Activated CD8-positive, alpha-beta memory T cell treated with anti-CD3 and anti-CD28 coated beads for 1 hour (primary cell): ENCODE measurements at regions not wholly inside any gene's neighbourhood (a gene's known extent, or its start where the extent isn't known, plus 50 kb on each side); places are given as distances from the start of the nearest gene placed in this dataset.

Source experiments
- DNase-seq, 2 donors: peaks; one replicate each; pipeline ENCODE4 v3.0.0-alpha.2; 2020; ENCODE audit warnings: low read depth in 1 of 2; ENCODE audit errors: extremely low read depth in 1 of 2

DNA sequence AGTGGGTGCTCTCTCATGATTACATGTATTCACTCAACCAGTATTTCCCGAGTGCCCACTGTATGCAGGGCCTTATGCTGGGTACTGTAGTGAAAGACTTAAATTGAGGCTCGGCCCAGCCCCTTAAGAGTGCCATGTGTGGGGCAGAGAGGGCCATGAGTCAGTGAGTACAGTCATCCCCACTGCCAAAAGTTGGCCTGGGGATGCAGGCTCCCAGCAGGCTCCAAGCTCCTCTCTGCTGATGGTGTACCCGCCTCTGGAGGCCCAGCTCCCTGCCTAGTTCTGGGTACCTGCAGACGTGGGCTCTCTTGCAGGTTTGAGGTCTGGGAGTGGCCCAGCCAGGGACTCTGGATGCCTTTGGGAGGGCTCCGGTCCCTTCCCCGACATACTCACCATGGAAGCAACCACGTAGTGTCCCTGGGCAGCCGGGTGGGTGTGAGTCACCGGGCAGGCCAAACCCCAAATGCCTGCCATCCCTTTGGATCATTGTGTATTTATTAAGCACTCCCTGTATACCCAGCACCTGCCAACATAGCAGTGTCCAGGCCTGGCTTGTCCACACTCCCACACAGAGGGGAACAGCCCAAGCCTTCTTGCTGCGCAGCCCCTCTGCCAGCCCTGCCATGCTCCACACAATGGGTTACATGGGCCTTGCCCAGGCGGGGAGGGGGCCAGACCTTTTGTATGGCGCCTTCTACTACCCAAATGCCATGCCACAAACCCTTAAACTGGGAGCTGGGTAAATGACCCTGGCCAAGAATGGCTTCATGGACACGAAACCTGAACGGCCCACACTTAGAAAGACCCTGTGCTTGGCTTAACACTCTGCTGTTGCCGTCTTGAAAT, 153.6 kb downstream of the VEGFA start:
- DNase-seq, result no peak

DNA sequence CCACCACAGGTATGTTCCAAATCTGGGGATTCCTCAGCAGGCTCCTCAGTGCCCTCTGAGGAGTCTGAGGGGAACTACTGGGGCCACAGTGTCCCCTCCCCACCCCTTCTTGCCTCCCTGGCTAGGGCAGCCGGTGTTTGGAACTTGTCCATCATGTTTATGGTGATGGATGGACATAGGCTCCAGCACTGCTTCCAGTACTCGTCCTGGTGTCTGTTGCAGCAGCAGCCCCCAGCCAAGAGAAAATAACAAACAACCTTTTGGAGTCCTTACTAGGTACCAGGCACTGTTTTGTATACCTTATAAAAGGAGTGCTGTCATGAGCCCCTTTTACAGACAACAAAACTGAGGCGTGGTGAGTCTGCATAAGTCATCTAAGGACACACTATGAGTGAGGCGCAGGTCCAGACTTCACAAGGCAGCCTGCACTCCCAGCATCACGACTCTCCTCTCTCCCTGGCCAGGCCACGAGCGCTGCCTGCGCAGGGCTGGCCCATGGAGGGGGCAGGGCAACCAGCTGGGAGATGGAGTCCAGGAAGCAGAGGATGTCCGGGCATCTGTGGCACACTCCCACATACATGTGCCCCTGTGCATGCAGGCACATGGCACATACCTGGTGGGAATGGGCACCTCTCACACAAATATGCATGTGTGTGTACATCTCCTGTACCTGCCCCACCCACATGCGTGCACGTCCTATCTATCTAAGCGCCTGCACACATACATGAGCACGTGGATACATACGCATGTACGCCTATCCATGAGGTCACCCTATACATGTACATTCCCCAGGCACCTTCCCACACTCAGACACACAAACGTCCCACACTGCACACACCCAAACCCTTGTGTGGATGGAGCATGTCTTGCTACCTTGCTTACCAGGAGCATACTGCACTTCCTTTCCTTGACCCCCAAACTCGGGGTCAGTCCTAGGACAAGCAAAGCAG, 152.7 kb downstream of the VEGFA start:
- no peak for DNase-seq

DNA sequence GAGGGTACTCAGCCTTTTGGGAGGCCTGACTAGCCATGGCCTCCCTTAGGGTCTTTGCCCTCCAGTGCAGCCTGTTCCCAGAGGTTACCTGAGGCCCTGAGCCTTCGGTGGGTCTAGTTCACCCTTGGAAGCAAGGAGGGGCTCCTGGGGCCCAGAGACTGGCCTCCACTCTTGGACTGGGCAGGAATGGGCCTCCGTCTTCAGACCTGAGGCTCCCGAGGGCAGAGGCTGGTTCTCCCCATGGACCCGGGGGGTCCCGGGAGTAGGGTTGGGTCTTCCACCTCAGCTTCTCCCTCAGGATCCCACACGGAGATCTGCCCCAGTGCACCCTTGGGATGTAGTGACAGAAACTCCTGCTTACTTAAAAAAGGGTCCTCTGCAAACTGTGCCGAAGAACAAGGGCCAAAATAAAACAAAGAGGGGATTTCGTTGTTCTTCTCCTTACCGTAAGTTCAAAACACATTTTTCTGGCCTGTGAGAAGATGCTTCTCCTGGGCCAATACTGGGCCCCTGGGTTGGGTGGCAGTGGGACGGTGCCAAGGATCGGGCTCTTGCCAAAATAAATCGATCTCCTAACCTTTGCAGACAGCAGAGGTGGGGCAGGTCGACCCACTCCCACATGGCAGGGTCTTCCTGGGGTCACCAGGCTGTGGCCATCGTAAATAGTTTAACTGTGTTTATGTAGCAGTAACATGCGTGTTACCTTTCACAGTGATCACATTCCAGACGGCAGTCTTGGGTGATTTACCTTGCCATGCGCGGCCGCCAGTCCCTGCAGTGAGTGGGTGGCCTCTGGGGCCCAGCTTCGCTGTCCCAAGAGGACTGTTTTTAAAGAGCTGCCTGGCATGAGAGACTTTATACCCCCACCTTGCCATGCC, 151.8 kb downstream of the VEGFA start:
- no peak for DNase-seq

DNA sequence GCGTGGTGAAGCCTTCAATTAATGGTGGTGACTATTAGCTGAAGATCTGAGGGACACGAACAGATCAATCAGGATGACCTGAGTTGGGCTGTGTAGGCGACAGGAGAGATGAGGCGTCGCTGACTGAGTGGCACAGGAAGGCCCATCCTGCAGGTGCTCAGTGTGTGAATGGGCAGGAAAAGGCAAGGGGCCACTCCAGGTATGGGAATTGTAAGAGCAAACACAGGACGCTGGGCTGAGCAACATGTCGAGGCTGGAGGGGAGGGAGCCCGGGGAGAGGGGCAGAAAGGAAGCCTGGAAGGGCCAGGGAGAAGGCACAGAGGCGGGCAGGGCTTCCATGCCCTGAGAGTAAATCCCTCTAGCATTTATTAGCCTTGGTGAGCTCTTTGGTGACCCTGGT, 151.0 kb downstream of the VEGFA start:
- DNase-seq, result no peak

DNA sequence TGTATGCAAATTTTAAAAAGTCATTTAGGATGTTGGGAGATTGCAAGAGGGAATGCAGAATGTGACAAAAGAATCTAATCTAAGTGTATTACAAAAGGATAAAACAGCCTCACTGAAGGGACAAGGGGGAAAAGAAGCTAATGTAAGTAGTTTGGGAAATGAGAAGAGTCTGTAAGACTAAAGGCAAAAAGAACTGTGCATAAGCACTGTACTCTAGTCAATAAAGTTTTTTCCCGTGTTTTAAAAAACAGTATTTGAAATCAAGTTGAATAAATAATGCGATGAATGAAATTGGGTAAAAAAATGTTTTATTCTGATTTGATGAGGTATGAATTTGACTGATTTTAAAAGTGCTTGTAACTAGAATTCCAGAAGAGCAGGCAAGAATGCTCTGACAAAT, 149.8 kb downstream of the VEGFA start:
- DNase-seq, result no peak

DNA sequence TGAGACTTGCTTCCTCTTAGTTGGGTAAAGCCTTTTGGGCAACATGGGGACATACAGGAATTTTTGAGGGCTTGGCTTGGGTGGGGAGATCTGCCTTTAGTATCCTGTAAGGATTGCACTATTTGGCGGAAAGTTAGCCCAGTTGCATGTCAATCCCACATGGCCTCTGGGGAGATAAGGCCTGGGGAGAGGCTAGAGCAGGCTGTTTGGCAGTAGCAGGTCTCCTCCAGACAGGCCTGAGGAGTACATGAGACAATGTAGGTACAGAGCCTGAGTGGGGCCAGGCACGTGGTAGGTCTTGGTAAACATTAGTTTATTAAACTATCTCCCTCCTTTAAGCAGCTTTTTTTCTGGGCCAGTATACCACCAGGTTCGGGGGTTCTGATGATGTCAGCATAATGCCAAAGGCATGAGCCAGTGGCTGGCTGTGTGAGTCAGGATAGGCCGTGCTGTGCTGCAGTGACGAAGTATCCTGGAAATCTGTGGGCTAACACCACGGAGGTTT, 147.9 kb downstream of the VEGFA start:
- no peak for DNase-seq

DNA sequence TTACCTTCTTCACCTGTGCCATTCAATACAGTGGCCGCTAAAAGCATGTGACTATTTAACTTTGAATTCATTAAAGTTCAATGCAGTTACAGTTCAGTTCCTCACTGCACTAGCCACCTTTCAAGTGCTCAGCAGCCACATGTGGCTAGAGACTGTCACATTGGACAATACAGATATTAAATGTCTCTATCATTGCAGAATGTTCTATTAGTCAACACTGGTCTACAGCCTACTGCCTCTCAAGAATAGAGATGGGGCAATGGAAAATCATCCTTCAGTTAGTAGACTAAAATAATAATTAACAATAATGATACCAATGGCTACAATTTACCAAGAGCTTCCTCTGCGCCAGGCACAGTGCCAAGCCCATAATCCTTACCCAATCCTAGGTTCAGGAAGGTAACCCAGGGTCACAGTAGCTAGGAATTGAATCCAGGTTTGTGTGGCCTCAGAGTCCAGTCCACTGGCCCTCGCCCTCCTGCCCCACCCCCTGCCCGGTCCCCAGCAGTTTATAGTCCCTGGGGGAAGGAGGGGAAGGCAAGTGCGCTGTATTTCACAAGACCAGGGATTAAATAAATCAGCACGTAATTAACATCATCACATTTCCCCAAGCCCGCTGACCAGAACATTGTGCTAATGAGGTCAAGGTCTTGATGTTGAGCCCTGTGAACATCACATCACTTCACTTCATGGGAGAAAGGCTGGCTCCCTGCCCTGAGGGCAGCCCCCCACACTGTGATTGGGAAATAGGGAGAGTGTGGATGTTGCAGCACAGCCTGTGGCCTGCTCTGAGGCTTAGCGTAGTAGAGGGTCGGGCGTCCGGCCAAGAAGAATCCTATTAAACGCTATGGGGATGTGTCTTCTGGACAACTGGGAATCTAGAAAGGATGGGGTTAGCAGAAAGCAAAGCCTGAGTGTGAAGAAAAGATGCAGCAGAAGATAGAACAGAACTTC, 147.2 kb downstream of the VEGFA start:
- DNase-seq, result no peak

DNA sequence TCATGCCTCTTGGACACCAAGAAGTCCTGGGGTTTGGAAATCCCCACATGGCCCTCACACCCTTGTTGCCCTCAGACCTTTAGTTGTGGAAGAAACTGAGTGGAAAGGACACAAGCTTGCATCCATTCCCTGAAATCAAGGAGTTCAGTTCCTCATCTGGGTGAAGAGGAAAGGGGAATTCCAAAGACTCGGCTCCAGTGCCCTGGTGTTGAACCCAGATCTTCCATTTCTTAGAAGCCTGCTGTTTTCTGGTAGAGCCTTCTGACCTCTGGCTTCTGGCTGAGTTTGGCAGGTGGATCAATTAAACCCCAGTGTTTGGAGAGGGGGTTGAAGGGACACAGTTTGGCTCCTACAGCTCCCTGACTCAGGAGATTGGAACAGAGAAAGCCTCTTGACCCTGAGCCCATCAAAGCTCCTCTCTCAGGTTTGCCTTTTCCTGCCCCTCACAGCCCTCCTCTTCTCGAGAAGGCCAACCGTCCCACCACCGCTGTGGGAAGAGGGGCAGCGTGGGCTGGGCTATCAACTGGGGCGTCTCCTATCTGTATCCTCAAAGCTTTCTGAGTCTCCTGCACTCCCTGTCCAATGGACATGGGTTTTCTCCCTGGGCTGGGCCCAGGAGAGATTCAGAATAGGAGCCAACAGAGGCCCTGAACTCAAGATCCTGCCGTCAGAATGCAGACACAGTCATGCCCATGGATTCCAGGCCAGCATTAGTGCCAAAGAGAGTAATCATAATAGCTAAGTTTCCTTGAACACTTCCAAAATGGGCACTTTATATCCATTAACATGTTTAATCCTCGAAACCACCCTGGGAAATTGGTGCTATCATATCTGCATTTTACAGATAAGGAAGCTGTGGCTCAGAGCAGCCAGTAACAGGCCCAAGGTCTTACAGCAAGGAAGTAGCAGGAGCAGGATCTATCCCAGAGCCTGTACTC, 146.2 kb downstream of the VEGFA start:
- no peak for DNase-seq

DNA sequence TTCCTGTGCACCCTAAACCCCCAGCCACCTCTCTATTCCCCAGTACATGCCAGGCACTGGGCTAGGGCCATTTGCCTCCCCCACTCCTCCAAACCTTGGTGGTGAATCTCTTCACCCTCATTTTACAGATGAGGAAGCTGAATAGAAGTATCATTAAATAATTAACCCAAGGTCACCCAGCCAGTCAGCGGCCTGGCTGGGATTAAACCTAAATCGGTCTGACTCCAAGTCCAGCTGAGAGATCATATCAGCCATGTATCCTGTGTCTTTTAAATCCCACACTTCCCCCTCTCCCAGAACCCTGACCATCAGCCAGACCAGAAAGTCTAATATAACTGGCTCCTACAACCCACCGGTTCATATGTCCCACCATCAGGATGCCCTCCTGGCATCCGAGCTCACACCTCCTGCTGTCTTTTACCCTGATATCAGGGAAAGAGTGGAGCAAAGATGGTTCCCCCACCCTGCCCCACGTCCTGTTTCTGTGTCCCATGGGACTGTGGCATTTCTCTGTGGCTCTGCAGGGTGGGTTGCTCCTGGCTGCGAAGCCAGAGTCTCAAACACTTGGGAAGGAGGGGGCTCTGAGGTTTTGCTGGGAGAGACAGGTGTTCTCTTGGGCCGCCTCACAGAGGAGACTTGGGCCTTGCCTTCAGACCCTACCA, 145.3 kb downstream of the VEGFA start:
- DNase-seq, result no peak

DNA sequence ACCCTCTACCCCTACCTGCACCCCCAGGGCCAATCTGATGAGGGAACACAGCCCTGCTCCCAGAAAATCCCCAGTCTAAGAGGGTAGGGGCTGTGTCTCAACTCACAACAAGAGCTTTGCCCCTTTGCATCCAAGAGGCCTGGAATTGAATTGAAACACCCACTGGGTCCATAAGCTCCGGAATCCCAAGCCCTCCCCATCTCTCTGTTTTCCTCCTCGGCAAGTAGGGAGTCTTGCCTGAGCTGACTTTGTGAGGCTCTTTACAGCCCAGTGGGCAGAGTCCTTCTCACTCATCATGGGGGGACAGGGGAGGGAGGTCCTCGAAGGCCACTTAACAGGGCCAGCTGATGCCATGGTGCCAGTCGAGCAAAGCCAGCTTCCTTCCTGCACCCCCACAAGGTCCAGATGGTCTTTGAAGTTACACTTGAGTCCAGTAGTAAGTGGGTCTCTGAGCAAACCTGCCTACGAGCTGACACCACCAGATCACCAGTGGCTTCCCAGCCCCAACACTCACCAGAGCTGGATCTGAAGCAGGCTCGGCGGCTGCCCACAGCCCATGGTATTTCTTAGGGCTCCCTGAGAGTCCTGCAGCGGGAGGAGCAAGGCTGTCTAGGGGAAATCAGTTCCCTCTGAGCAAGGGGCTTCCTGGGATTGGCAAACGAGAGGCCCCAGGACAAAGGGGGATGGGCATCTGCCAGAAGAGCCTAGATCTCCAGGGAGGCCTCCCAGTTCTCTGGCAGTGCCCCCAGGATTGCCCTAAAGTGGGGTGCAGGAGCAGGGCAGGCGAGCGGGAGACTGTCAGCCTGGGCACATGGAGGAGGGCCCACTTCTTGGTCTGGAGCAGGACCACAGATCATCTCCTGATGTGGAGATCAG, 144.5 kb downstream of the VEGFA start:
- DNase-seq, result no peak

DNA sequence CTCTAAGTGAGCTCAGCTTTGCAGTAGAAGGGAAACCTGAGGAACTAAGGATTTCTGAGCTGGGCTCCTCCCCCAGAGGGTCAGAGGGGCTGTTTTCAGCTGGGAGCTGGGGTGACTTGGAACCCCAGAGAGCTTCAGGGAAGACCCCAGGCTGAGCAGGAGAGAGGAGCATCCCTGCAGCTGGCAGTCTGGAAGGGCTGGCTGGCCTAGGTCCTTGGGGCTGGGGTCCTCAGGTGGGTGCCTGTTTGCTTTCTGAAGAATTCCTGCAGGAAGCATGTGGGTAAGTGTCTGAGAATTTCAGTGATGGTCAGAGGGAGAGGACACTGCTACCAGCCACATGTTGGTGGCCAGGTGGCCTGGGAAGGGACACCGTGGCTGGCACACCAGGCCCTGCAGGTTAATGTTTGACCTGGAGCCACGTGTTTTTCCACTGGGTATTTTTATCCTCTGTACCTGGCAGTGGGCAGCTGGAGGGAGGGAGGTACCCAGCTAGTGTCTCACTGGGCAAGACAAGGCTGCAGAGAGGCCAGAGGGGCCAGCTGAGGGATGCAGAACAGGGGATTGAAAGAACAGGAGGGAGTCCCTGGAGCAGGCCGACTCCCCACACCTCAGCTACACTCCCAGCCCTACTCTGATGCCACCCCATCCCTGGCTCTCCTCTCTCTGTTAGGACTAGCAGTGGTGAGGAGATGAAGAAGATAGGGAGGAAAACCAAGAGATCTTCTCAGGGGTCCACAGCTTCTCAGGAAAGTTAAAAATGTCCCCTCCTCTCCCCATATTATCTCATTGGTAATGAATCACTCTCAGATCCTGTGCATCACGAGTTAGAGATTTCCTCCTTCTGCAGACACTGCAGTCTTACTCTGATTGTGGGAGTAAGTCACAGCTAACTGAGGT, 143.6 kb downstream of the VEGFA start:
- DNase-seq, result no peak

DNA sequence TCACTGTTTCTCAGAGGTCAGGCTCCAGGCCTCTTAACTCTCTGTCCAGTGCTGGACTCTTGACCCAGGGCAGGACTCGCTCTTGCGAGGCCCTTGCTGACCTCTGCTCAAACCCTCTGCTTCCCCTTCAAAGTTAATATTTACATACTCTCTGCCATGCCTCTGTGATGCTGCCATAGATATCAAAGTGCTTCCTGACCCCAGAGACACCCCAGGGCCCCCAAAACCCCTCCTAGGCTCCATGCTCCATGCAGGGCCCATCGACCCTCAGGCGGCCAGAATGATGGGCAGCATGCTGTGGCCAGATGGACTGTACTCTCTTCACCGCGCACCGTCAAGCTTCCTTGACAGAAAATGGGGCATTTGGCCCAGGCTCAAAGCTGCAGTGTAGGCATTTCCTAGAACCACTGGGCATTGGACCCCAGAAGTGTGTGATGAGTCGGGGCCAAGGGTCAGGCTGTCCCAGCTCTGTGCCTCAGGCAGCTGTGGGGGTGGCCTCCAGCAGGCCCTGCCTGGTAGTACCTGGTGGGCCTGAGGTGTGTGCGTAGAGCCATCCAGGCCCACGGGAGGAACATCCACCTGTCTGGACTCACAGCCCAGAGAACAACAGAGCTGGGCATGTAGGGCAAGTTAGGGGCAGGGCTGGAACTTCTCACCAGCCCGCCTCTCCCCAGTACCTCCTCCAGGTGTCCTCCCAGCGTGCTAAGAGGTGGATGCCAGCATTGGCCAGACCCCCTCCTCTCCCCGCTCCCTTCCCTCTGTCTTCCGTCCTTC, 142.8 kb downstream of the VEGFA start:
- no peak for DNase-seq

DNA sequence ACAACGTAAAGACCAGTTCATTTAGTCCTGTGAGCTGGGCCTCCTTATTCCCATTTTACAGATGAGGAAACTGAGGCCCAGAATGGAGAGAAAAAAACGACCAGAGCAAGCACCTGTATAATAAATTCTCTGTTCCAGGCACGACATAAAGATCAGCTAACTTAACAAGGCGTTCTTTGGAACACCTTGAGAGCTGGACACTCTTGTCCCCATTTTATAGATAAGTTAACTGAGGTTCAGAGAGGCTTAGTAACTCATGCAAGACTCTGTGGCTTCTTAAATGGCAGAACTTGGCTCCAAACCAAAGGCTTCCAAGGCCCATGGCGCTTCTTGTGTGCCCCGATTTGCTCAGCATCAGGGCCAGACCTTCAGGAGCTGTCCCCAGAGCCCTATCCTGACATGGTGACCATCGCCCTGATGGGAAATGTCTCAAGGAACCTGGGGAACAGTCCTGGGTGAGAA, 142.1 kb downstream of the VEGFA start:
- DNase-seq, result no peak

DNA sequence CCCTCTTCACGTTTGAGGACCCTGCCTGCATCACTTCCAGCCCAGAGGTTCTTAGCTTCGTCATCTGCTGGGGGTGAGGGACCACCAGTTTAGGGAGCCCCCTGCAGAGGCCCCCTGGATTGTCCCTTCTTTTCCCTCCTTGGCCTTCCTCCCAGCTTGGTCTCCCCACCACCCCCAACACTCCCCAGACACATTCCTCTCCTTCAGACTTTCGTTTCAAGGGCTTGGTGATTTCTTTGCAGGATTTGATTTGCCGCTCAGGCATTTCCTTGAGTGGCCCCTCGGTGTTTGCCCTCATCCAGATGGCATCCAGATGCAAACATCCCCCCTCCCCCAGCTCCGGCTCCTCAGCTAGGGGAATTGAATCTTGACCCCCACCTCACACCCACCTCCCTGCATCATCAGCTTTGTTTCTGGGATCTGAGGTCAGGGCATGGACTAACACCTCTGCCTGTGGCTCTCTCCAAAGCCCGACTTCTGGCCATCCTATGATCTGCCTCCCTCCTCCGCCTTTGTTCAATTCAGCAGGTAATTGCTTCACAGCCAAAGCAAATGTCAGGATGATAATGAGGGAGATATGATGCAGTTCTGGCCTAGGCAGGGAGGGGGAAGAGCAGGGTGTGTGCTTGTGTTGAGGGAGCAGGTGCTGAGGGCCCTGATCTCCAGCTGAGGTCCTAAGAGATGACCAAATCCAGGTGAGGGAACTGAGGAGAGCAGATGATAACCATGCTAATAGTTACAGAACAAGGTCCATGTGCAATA, 141.5 kb downstream of the VEGFA start:
- DNase-seq, result no peak
